GM21786 (cell line): ENCODE measurements at regions not wholly inside any gene's neighbourhood (a gene's known extent, or its start where the extent isn't known, plus 50 kb on each side); places are given as distances from the start of the nearest gene placed in this dataset.
A peak's percentile ranks its signal among the peaks of the same experiment; 100 is the strongest.
"Not testable (repeated sequence)": the region's sequence is repeated elsewhere in the genome, so short reads cannot be mapped to it uniquely, and the experiment has no call there.

Experiments used
- ATAC-seq: cut with Tn5 transposase; IDR thresholded peaks from one replicate; pipeline ENCODE4 v1.9.1; 2021; ENCODE audit not compliant: unreplicated experiment

DNA sequence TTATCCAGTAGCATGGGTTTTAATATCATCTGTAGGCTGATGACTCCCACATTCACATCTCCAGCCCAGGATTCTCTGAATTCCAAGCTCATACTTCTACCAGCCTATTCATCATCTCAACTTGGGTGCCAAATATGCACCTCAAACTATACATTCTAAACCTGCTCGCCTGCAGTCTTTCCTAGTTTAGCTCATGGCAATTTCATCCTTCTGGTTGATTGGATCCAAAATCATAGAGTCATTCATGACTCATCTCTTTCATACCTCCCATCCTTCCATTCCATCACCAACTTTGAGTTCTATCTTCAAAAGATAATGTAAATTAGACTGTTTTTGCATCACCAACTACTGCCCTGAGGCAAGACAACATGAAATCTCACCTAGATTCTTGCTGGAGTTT is 99.7 kb upstream of the EGLN3 start:
- ATAC-seq: no peak

DNA sequence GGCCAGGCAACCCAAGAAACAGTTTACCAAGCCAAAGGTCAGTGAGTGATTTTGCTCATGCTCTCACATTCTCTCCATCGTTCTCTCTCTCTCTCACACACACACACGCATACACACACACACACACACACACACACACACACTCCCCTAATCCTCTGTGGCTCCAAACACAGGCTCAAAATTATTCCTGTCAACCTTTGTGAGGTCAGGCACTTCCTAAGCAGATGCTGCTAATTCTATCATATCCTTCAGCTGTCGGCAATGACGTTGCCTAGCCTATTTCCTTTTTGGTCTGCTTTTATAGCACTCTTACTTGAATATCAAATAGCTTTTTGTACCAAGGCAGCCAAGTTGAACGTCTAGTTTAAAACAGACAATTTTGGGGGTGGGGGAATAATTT is 98.9 kb upstream of the EGLN3 start:
- ATAC-seq: no peak

DNA sequence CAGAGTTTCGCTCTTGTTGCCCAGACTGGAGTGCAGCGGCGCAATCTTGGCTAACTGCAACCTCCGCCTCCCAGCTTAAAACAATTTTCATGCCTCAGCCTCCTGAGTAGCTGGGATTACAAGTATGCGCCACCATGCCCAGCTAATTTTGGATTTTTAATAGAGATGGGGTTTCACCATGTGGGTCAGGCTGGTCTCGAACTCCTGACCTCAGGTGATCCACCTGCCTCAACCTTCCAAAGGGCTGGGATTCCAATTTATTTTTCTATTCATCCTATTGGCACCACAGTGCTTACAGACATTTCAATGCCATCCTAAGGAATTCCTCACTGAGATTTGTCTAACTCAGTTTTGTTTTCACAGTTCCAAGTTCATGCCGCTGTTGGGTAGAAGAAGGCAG is 98.3 kb upstream of the EGLN3 start:
- ATAC-seq: not testable (repeated sequence)

DNA sequence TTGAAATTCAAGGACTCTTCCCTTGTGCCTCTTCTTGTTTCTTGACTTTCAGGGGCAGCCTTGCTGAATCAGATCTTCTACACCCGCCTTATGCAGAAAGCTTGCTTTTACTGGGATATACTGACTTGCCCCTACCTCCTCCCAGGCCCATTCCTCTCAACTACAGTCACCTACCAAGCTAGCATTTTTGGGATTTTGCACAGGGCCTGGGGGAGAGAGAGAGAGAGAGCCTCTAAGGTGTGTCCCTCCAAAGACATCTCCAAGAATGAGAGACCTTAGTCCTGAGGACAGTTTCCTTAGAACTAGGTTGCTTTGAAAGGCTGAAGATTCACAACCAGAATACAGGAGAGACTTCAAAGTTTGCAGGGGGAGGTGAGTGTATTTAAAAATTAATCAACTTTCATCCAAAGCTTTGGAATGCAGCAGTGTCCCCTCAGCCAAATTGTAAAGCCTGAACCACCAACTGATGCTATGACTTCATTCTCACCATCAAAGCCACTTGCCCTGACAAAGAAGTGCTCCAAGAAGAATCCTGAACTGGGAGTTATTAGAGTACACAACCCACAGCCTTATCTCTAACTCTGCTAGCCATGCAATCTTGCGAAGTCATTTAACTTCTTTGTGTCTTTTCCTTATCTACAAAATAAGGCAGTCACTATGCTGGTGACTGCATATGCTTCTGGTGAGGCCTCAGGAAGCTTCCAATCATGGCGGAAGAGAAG is 96.1 kb upstream of the EGLN3 start:
- ATAC-seq: no peak

DNA sequence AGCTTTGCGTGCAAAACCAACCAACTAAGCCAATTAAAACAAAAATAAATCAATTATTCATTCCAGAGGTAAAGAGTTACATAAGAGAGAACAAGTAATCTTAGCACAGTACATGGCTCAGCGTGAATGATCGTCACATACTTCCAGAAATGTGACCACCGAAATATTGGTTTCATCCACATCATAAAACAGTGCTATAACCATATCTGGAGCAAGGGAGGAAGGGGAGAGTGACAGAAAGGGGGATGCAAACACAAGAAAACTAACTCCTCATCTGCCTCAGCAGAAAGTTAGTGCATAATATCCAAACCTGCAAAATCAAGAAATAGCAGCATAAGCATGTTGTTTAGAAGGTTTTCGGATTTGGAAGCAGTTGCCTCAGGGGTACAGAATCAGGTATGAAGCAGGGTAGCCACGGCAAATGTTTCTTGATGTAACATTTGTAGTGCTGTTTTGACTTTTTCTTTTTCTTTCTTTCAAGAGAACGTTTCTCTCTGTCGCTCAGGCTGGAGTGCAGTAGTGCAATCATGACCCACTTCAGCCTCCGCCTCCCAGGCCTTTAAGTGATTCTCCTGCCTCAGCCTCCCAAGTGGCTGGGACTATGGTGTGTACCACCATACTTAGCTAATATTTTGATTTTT is 93.9 kb upstream of the EGLN3 start:
- ATAC-seq: no peak

DNA sequence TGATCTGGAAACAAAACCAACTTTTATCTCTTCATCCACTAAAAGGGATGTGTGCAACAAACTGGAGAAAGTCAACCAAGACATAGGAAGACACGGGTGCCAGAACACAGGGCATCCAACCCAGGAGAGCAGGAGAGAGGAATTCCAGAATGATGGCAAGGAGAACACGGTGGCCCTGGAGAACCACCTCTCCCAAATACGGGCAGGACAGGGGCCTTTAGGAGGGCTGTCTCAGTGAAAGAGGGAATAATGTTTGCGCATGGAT is 93.4 kb upstream of the EGLN3 start:
- ATAC-seq: no peak

DNA sequence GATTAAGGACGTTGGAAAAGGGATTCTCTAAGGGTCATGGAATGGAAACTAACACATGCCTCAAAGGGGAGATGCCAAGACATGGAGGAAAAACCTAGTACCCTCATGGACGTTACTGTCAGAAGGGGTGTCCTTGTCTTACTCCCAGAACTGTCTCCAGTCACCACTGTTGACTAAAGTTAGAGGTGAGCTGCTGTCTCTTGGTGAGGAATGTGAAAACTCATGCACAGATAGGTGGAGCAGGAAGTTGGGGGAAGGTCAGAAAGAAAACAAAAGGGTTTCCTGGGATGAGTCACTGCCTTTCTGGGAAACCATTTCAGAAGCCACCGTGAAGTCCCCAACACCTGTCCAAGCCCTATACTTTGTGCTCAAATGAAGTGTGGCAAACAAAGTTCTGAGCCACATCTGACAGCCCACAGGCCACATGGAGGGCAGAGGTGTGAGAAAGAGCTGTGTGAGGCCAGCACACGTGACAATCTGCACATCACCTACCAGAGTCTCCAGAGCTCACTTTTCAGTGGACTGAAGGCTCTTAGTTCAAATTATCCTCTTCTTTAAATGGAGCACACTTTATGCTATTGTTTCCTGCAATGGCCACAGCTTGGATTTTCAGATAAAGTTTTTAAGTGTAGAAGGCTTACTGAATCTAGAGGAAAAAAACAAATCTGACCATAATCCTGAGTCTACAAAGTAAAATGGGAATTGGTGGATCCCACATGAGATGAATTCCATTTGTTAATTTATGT is 92.9 kb upstream of the EGLN3 start:
- peak; percentile 91 for ATAC-seq

DNA sequence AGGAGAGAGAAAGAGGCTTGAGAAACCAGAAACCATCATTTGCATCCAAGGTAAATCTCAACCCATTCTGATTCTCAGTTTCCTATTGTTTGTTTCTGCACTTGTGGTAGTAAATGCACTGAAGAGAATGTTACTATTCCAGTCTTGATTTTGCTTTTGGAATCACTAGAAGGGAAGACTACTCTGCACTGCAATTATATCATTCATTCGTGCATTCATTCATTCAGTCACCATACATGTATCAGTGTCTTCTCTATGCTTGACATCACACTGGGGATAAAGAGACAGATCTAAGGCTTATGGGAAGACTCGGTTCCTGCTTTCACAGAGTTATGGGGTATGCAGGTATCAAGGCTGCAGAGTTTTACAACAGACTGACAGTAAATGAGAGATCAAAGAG is 90.3 kb upstream of the EGLN3 start:
- no peak for ATAC-seq

DNA sequence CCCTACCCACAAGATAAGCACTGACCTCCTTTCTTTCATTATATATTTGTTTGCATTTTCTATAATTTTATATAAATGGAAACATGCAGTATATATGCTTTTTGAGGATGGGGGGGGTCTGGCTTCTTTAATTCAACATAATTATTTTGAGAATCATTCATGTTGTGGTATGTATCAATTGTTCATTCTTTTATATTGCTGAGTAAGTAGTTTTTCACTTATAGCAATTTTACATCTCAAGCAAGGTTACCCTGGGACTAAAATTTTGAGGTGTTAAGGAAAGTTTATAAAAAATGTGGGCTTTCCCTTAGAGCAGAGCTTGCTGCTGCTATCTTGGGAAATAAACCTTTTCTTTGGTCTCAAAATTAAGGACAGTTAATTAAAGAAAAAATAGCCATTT is 89.9 kb upstream of the EGLN3 start:
- ATAC-seq: no peak

DNA sequence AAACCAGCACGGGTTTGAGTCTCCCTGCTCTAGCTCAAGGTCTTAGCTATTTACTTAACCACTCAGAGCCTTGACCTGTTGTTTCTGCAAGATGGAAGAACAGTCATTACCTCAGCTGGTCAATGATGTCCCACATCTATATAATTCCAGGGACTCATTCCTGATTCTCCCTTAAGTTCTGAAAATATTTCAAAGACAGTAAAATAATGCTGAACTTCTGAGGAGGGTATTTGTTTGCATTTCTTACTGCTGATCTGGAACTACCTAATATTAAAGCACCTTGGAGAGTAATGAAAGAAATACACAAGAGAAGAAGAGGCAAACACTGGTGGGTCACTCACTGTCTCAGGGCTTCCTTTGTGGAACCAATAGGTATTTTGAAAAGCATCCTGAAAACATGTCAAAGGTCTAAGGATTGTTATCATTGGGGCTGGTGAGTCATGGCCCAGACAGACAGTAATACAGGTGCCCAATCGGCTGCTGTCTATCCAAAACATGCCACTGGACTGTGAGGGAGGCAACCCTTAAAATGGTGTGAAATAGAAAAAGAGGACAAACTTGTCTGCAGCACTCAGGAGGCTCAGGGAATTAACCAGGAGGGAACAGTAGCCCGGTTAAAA is 88.7 kb upstream of the EGLN3 start:
- no peak for ATAC-seq

DNA sequence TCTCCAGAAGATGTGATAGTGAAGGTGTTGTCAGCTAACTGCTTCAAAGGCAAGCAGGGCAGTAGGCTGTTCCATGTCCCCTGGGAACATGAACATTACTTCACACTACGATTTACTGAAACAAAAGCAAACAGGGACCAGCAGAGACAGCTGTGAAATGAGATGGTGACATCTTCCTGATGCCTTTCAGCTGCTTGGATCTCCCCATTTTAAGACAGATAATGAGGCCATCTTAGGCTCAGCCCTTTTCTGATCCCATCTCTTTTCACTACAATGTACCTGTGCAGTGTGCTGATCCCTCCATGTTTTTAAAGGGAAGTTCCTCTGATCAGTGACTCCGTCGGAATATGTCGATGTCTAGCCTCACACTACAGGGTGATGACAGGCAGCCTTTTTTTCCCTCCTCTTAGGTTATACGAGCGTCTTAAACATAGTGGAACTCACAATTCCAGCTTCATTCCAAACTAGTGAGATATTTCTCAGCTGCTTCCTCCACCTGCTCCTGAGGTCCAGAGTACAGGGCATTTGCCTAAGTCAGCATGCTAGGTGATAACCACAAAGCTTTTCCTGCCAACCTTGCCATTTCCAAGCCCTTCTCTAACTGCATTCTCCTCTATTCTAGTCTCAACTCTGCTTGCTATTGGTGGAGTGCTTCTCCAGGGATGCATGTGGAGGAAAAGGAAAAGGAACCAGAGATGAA is 87.6 kb upstream of the EGLN3 start:
- ATAC-seq: no peak

DNA sequence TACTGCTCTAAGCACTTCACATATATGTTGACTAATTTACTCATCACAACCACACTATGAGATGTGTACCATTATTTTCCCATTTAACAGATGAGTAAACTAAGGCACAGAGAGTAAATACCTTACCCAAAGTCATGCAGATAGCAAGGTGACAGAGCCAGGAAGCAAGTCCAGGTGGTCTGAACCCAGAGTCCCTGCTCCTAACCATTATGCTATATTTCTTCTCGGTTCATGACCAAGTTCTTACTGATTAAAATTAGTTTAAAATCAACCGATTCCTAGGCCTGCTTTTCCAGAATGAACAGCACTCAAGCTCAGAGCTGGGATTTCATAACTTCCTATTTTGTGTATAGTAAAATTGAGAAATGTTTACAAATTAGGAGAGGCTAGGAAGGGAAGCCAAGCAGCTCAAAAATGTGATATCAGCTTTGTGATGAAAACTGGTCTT is 85.5 kb upstream of the EGLN3 start:
- no peak for ATAC-seq

DNA sequence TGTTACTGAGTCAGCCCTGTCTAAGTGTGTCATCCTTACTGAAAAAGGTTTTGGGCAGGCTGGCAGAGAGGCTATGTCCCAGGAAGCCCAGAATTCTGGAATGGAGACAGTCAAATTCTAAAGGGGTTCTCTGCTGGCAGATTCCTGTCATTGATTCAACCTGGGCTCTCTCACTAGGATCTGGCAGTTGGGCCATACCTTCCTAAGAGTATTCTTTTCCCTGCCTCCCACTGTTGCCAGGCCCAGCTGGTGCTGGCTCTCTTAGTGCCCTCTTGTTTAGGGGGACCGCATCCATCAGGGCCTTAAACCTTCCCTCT is 85.0 kb upstream of the EGLN3 start:
- ATAC-seq: no peak

DNA sequence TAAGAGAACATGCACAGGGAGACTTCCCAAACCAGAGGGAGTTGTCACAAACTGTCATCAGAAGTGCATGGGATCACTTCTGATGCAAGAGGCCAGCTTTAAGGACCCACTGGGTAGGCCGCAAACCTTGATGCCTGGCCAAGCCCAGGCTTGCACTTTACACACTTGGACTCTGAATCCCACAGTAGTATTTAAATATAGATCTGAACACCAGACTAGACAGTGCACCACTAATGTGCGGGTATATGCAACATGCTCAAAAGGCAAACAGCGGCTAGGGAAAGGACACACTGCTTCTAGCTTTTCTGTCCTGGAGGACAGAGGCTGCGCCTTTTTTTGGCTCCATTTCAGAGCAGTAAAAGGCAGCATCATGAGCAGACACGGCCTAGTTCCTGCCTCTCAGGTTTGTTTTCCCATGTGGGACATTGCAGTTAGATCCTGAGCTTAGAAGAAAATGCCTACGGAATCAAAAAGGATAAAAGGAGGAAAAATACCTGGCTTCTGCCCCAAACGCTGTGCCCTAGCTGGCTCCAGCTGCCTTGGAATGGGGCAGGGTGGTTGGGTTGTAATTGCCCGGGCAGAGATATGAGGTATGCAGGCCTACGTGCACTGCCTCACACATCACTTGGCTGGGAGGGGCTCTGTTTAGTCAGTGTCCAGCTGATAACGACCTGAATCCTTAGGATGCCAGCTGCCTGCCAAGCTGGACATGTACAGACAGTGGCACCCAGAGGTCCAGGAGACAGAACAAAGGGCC is 84.5 kb upstream of the EGLN3 start:
- no peak for ATAC-seq

DNA sequence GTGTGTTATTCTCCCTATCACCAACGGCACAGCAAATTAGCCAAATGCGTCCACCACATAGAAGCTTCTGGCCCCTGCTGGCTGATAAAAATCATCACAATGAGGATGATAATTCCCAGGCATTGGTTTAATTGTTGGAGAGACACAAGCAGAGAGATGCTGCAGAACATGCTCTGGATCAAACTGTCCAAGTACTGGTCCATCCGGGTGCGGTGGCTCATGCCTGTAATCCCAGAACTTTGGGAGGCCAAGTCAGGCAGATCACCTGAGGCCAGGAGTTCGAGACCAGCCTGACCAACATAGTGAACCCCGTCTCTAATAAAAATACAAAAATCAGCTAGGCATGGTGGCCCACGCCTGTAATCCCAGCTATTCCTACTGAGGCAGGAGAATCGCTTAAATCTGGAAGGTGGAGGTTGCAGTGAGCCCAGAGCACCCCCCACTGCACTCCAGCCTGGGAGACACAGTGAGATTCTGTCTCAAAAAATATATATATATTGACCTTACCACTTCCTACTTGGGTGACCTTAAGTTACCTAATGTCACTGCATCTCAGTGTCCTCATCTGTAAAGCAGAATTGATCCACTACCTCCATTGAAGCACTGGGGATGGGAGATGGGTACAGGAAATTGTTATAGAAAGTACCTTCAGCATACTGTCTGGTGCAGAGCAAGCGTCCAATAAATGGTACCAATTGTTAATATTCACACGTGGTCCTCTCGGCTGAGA is 83.7 kb upstream of the EGLN3 start:
- no peak for ATAC-seq

DNA sequence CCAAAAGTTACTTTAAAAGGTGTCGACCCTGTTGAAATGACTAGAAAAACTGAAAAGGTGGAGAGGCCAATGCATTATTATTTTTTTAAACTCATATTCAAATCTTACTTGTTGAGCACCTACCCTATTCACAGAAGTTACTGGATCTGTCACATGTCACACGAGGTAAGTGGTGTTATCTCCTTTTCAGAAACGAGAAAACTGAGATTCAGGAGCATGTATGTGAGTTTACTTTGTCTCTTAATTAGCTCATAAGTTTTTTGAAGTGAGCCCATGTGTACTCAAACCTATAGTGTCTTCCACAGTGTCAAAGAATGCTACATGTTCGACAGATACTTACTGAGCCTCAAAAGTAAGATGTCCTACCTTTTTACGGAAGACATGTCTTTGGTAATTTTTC is 81.8 kb upstream of the EGLN3 start:
- no peak for ATAC-seq

DNA sequence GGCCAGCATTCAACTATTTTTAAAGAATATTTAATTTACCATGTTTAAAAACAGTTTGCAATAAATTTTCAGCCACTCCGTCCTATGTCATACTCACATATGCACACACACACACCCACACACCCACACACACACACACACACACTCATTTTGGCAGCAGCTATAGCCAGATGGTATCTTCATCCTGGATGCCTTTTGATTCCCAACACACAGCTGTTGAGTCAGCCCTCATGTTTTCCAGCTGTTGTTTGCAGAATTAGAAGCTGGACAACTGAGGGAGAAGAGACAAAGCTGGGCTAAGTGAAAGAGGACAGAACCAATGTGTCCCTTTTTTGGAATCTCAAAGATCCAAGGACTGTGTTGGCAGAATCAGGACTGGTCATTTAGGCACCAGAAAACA is 80.0 kb upstream of the EGLN3 start:
- no peak for ATAC-seq

DNA sequence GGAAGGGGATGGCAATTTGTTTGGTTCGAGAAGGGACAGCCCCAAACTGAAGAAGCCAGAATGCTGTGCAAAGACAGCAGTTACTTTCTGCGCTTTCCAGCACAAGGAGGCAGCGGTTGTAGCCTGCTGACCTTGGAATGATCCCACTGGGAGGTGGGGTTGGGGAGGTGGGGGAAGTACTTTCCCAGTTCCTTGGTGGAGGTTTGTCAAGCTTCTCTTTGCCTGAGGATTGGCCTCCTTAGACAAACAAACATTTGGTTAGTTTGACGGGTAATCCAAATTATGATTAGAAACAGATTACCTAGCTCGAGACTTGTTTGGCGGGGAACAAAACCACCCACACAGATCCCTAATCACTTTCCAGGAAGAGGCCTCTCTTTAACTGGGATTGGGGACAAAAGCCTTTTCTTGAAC is 79.1 kb upstream of the EGLN3 start:
- no peak for ATAC-seq

DNA sequence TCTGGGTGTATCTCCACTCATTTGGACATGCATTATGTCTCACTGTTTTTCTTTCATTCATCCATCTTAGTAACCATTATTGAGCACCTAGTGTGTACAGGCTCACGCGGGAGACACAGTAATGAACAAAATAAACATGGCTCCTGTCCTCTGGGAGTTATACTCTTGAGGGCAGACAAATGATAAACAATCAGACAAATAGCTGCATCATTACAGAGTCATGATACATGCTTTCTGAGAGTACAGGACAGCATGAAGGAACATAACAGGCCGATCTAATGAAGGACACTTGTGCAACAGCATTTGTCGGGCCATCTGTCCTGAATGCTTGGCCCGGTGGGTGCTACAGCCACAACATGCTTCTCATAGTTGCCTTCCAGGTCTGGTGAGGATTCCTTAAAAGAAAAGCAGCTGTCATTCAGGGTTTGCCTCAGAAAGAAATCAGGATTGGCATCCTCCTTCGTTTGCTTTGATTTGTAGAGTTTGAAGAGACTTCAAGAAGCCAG is 77.2 kb upstream of the EGLN3 start:
- no peak for ATAC-seq
